Muscle of leg (tissue), 3 donors: ENCODE measurements at regions not wholly inside any gene's neighbourhood (a gene's known extent, or its start where the extent isn't known, plus 50 kb on each side); places are given as distances from the start of the nearest gene placed in this dataset.
"Not testable (repeated sequence)": the region's sequence is repeated elsewhere in the genome, so short reads cannot be mapped to it uniquely, and the experiment has no call there.

Experiments
- DNase-seq: peaks from one replicate; pipeline ENCODE4 v3.0.0; 2013
- H3K27ac ChIP-seq: one replicate; pipeline ENCODE4 v1.5.1; 2013; ENCODE audit warnings: mild to moderate bottlenecking, low read length, control low read depth
- H3K27me3 ChIP-seq: one replicate; pipeline ENCODE4 v1.6.1; 2013; ENCODE audit warnings: low read length; ENCODE audit not compliant: control insufficient read depth, insufficient read depth
- H3K36me3 ChIP-seq: one replicate; pipeline ENCODE4 v1.6.1; 2013; ENCODE audit warnings: low read length; ENCODE audit not compliant: control insufficient read depth, insufficient read depth
- H3K4me1 ChIP-seq: one replicate; pipeline ENCODE4 v1.6.1; 2013; ENCODE audit warnings: low read length; ENCODE audit not compliant: control insufficient read depth, insufficient read depth
- H3K4me3 ChIP-seq: one replicate; pipeline ENCODE4 v1.5.1; 2013; ENCODE audit warnings: low read length, control low read depth
- H3K9me3 ChIP-seq: replicated peaks from 2 replicates; pipeline ENCODE4 v1.6.1; 2013; ENCODE audit warnings: low read depth, low read length; ENCODE audit not compliant: control insufficient read depth
- WGBS: methylation state at CpG from one replicate; pipeline ENCODE4 v1.1.5; 2013; ENCODE audit warnings: missing lambda C conversion rate; ENCODE audit not compliant: insufficient coverage; 5-methylcytosine and 5-hydroxymethylcytosine counted together

DNA sequence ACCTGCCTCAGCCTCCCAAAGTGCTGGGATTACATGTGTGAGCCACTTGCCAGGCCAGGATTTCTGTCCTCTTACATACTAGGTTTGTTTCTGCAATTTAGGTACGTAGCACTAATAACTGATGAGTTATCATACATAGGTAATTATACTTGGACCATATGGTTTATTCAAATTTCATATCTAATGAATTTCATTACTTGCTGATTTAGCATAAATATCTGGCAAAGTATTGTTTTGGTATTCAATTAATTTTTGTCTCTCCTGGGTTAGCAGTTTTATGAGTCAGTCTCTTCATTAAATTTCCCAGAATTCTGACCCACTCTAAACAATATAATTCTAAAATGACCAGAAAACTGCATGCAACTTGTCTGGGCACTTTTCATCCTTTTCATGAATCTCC lies 2146.5 kb downstream of the TP53TG3F start:
- WGBS: no CpG with 5 or more reads among the region's 1 CpG
- H3K36me3 ChIP-seq: no peaks in the 10 kb centered on the region
- no peaks in the 10 kb centered on the region for H3K27me3 ChIP-seq
- DNase-seq: no peak
- H3K9me3 ChIP-seq: peaks cover 7% of the 10 kb centered on the region
- H3K4me1 ChIP-seq: no peaks in the 10 kb centered on the region
- no peak overlapping the region for H3K4me3 ChIP-seq
- no peak overlapping the region for H3K27ac ChIP-seq

DNA sequence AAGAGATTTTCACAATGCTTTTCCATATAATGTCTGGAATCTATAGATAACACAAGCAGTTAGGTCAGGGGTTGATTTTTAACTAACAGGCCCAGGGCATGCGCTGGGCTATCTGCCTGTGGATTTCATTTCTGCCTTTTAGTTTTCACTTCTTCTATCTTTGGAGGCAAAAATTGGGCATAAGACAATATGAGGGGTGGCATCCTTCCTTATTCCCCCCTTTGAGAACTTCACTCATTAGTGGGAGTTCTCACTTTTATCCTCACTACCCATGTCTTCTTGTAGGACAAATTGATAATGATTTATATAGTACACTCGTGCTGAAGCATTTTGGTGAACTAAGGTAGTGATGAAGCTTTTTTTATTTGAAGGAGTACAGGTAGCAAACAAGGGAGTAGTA lies 2155.5 kb downstream of the TP53TG3F start:
- not testable (repeated sequence) for H3K36me3 ChIP-seq, H3K27ac ChIP-seq, H3K27me3 ChIP-seq, H3K4me3 ChIP-seq, DNase-seq, H3K4me1 ChIP-seq
- no CpG with 5 or more reads among the region's 2 CpGs for WGBS
- H3K9me3 ChIP-seq: peaks cover 19% of the 10 kb centered on the region

DNA sequence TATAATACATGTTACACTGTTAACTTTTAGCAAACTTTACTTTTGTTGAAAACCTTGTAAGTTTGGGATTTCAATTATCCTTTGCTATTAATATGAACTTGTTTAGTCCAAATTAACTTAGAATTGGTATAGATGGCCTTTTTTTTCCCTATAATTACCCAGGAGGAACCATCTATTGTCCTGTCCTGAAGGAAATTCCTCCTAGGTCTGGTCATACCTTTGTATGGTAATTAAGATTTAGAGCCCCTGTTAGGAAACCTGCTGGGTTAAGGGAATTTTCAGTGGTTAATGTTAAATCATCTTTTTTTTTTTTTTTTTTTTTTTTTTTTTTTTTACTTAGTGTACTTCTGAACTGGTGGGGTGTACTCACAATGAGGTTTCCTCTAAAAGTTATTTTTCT lies 2159.8 kb downstream of the TP53TG3F start:
- not testable (repeated sequence) for H3K4me1 ChIP-seq, H3K4me3 ChIP-seq, H3K27ac ChIP-seq, H3K27me3 ChIP-seq, DNase-seq, H3K36me3 ChIP-seq
- H3K9me3 ChIP-seq: peaks cover 26% of the 10 kb centered on the region

DNA sequence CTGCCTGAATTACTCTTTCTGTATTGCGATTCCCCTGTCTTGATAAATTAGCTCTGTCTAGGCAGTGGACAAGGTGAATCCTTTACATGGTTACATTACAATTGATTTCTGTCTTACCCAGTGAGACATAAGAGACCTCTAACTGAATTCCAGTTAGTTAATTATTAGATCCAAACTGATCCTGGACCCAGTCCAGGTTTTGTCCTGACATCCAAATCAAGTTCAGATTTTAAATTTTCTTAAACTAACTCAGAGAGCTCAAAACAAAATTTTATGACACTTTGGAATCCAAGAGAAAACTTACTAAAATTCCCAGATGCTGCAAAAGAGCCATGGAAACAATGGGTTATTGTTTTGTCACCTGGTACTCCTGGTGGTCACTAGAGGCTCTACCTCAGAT lies 2166.6 kb downstream of the TP53TG3F start:
- Histone ChIP-seq H3K4me3 (no peak overlapping the region), H3K9me3 (peaks cover 15% of the 10 kb centered on the region), H3K27me3 (no peaks in the 10 kb centered on the region), H3K27ac (no peak overlapping the region), H3K4me1 (no peaks in the 10 kb centered on the region), H3K36me3 (no peaks in the 10 kb centered on the region)
- DNase-seq: no peak
- no CpG with 5 or more reads among the region's 1 CpG for WGBS

DNA sequence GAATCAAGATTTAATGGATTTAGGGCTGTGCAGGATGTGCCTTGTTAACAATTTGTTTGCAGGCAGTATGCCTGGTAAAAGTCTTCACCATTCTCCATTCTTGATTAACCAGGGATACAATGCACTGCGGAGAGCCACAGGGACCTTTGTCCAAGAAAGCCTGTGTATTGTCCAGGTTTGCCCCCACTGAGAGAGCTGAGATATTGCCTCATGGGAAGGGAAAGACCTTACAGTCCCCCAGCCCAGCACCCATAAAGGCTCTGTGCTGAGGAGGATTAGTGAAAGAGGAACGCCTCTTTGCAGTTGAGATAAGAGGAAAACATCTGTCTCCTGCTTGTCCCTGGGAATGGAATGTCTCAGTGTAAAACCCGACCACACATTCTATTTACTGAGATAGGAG lies 2169.6 kb downstream of the TP53TG3F start:
- no peaks in the 10 kb centered on the region for H3K27me3 ChIP-seq
- no CpG with 5 or more reads among the region's 3 CpGs for WGBS
- no peaks in the 10 kb centered on the region for H3K36me3 ChIP-seq
- H3K4me1 ChIP-seq: no peaks in the 10 kb centered on the region
- H3K27ac ChIP-seq: no peak overlapping the region
- no peak overlapping the region for H3K4me3 ChIP-seq
- H3K9me3 ChIP-seq: peaks cover 17% of the 10 kb centered on the region
- DNase-seq: no peak

DNA sequence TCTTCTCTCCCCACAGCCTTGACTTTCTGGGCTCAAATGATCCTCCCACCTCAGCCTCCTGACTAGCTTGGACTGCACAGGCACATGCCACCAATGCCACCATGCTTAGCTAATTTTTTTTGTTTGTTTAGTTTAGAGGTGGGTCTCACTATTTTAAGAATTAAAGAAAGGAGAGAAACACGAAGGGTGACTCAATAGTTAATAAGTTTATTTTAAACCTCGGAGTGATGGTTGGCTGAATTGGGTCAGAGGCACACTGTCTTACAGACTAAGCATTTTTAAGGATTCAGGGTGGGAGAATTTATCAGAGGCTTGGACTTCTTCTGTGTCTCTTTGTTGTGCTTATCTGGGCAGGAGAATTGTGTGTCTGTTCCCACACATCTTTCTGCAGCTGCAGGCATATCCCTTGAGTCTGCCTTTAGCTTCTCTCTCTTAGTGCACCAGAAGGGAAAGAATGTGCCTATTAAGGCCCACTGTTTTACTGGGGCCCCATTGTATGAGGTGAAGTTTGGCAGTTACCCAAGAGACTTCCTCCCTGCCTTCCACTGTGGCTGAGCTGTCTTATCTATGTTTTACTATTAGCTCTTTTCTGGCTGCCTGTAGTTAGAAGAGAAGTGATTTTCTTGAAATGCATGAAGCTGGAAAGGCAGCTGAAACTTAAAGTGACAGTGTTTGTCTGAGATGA lies 2172.0 kb downstream of the TP53TG3F start:
- Histone ChIP-seq H3K27me3 (no peaks in the 10 kb centered on the region), H3K36me3 (no peaks in the 10 kb centered on the region), H3K4me1 (no peaks in the 10 kb centered on the region), H3K9me3 (peaks cover 12% of the 10 kb centered on the region), H3K27ac (no peak overlapping the region), H3K4me3 (no peak overlapping the region)
- no CpG with 5 or more reads among the region's 2 CpGs for WGBS
- no peak for DNase-seq

DNA sequence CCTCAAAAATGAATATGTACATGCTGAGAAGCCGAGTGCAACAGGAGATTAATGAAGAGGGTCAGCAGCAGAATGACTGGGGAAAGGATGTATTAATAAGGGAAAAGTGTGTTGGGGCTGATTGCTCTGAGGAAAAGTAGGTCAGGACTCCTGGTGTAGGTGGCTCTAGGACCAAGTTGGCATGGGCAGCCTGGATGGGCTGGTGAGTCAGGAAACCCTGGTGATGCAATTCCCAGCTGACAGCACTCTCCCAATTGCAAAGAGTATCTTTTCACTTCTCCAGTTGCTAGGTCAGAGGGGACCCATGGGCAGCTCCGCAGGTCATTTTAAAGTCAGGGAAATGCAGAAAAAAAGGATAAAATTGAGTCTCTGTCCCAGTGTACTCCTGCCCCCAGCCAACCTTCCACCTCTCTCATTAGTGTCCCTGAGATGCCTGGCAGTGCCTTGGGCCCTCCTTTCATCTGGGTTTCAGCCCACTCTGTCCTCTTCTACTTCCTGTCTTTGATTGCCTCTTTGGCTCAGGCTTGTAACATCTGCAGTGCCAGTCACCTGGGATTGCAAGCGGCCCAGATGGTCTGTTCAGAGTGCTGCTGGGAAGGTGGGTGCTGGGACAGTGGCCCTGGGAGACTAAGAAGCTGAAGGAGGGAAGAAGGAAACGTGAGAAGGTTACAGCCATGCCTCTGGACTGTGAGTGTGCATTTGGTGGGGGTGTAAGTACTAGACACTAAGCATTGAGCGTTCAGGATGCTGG lies 2177.2 kb downstream of the TP53TG3F start:
- H3K27me3 ChIP-seq: no peaks in the 10 kb centered on the region
- DNase-seq: no peak
- 30% methylated on average over 3 of the region's 5 CpGs for WGBS
- no peaks in the 10 kb centered on the region for H3K36me3 ChIP-seq
- no peak overlapping the region for H3K4me3 ChIP-seq
- no peaks in the 10 kb centered on the region for H3K4me1 ChIP-seq
- H3K9me3 ChIP-seq: peaks cover 45% of the 10 kb centered on the region
- no peak overlapping the region for H3K27ac ChIP-seq

DNA sequence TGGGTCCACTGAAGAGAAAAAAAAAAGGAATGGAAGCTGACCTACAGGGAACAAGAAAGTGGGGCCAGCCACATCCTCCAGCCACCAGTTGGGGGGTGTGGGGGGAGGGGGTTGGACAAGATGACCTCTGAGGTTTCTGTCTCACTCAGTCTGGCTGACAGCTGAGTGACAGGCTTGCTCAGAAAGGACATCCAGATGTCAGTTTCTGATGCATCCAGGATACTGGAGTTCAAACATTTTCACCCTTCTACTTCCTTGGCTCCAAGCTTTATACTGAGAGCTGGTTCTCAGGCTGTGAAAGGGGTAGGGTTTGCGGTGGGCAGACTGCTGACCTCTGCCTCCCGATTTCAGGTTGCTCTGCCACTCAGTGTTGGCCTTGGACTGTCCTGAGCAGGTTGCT lies 2178.3 kb downstream of the TP53TG3F start:
- 20% methylated on average over 1 of the region's 2 CpGs for WGBS
- H3K27me3 ChIP-seq: no peaks in the 10 kb centered on the region
- H3K36me3 ChIP-seq: no peaks in the 10 kb centered on the region
- H3K27ac ChIP-seq: no peak overlapping the region
- no peak overlapping the region for H3K4me3 ChIP-seq
- DNase-seq: no peak
- no peaks in the 10 kb centered on the region for H3K4me1 ChIP-seq
- H3K9me3 ChIP-seq: peaks cover 50% of the 10 kb centered on the region

DNA sequence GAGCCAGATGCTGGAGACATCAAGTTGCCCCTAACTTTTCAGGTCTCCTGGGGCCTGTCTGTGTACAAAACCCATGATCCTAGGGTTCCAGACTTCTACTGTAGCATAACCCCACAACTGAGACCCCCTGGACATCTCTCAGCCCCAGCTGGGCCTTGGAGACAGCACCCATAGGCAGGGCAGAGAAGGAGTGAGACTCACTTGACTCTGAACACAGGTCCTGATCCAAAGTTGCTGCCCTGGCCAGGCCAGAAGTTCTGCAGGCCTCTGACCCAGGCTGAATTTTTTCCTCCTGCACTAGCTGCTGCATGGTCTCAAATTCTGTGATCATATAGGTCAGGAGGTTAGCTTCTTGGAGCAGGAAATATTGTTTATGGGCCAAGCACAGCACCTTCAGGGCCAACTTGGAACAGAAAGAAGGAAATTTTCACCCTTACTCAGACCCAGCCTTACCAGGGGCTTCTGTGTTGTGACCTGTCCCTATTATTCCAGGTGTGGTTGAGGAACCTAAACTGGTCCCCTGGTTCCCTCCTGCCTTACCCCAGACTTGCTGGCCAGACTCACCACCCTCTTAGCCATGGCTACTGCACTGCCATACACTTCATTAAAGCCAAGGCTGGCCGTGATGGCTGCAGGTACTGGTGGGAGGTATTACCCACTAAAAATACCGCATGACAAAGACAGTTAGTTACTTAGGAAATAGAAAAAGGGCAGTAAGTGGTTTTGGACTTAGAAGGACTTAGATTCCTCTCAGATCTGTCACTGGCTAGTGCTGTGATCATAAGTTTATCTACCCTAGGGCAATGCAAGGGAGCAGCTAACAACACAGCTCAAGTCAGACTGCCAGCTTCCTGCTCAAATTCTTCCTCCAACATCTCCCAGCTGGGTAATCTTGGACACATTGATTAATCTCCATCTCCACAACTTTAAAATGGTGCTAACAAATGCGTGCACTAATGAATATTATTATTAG lies 2180.1 kb downstream of the TP53TG3F start:
- WGBS: no CpG with 5 or more reads among the region's 3 CpGs
- no peaks in the 10 kb centered on the region for H3K36me3 ChIP-seq
- no peaks in the 10 kb centered on the region for H3K27me3 ChIP-seq
- DNase-seq: no peak
- H3K27ac ChIP-seq: no peak overlapping the region
- no peak overlapping the region for H3K4me3 ChIP-seq
- H3K9me3 ChIP-seq: peaks cover 60% of the 10 kb centered on the region
- no peaks in the 10 kb centered on the region for H3K4me1 ChIP-seq

DNA sequence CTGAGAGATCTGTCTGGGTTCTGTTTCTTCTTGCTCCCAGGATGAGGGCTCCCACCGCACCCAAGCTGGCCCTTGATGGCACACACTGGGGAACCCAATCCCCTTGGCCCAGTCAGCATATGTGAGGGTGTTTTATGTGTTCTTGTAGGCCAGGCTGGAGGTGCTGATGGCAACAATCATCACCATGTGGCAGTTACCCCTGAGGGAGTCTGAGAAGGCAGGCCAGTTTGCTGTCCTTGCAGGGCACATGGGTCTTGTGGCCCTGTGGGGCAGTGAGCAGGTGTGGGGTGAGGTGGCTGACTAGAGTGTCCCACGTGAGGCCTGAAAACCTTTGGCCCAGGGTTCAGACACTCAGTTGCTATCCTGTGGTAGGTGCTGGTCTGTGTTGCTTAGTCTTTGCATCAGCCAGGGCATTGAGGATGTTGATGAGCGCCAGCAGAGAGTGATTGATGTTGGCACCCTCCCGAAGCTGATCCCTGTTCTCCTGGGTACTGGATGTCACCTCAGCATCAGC lies 2183.0 kb downstream of the TP53TG3F start:
- H3K4me1 ChIP-seq: no peaks in the 10 kb centered on the region
- DNase-seq: no peak
- peaks cover 56% of the 10 kb centered on the region for H3K9me3 ChIP-seq
- WGBS: 13% methylated on average over 1 of the region's 4 CpGs
- no peak overlapping the region for H3K27ac ChIP-seq
- H3K4me3 ChIP-seq: no peak overlapping the region
- H3K27me3 ChIP-seq: no peaks in the 10 kb centered on the region
- no peaks in the 10 kb centered on the region for H3K36me3 ChIP-seq
